Activated T-cell treated with anti-CD3 and anti-CD28 coated beads, Interleukin-2, amount 50 U/mL, for 24 hours (primary cell): ENCODE measurements at regions not wholly inside any gene's neighbourhood (a gene's known extent, or its start where the extent isn't known, plus 50 kb on each side); places are given as distances from the start of the nearest gene placed in this dataset.
"Not testable (repeated sequence)": the region's sequence is repeated elsewhere in the genome, so short reads cannot be mapped to it uniquely, and the experiment has no call there.

Experiments used
- DNase-seq: peaks from one replicate; pipeline ENCODE4 v3.0.0-alpha.2; 2020
- H3K27ac Mint-ChIP-seq: 2 replicates; pipeline ENCODE4 v1.8.0; 2020; ENCODE audit warnings: mild to moderate bottlenecking, mixed read lengths
- H3K27me3 Mint-ChIP-seq: 2 replicates; pipeline ENCODE4 v1.8.0; 2020; ENCODE audit warnings: mixed read lengths
- H3K36me3 Mint-ChIP-seq: 2 replicates; pipeline ENCODE4 v1.8.0; 2020; ENCODE audit warnings: low read depth, mixed read lengths
- H3K4me1 Mint-ChIP-seq: 2 replicates; pipeline ENCODE4 v1.8.0; 2020; ENCODE audit warnings: low read depth, mixed read lengths
- H3K4me3 Mint-ChIP-seq: 2 replicates; pipeline ENCODE4 v1.8.0; 2020; ENCODE audit warnings: mild to moderate bottlenecking, moderate library complexity, mixed read lengths
- H3K9me3 Mint-ChIP-seq: 2 replicates; pipeline ENCODE4 v1.8.0; 2020; ENCODE audit warnings: mixed read lengths

- no peak for DNase-seq
- Mint-ChIP-seq H3K9me3 (no peaks in the 10 kb centered on the region), H3K27ac (no peak overlapping the region), H3K4me1 (no peaks in the 10 kb centered on the region), H3K27me3 (no peaks in the 10 kb centered on the region), H3K36me3 (no peaks in the 10 kb centered on the region), H3K4me3 (no peak overlapping the region)
Measured at GRCh38 chr2:58594762-58595161, 353.6 kb upstream of the FANCL start.

- no peak for DNase-seq
- no peak overlapping the region for H3K27ac Mint-ChIP-seq
- H3K27me3 Mint-ChIP-seq: no peaks in the 10 kb centered on the region
- no peaks in the 10 kb centered on the region for H3K4me1 Mint-ChIP-seq
- no peaks in the 10 kb centered on the region for H3K9me3 Mint-ChIP-seq
- no peaks in the 10 kb centered on the region for H3K36me3 Mint-ChIP-seq
- H3K4me3 Mint-ChIP-seq: no peak overlapping the region
Measured at GRCh38 chr2:58594175-58594574, 353.1 kb upstream of the FANCL start.

GRCh38 chr2:58586178-58586577, 345.1 kb upstream of the FANCL start:
- DNase-seq, H3K4me3 Mint-ChIP-seq, H3K9me3 Mint-ChIP-seq, H3K4me1 Mint-ChIP-seq, H3K36me3 Mint-ChIP-seq, H3K27me3 Mint-ChIP-seq, H3K27ac Mint-ChIP-seq: not testable (repeated sequence)

- no peaks in the 10 kb centered on the region for H3K4me1 Mint-ChIP-seq
- H3K27me3 Mint-ChIP-seq: no peaks in the 10 kb centered on the region
- no peaks in the 10 kb centered on the region for H3K36me3 Mint-ChIP-seq
- no peak for DNase-seq
- no peaks in the 10 kb centered on the region for H3K9me3 Mint-ChIP-seq
- H3K4me3 Mint-ChIP-seq: no peak overlapping the region
- no peak overlapping the region for H3K27ac Mint-ChIP-seq
Measured at GRCh38 chr2:58585233-58585632, 344.1 kb upstream of the FANCL start.

- H3K27me3 Mint-ChIP-seq: no peaks in the 10 kb centered on the region
- no peaks in the 10 kb centered on the region for H3K9me3 Mint-ChIP-seq
- no peaks in the 10 kb centered on the region for H3K4me1 Mint-ChIP-seq
- no peak overlapping the region for H3K27ac Mint-ChIP-seq
- no peaks in the 10 kb centered on the region for H3K36me3 Mint-ChIP-seq
- no peak for DNase-seq
- H3K4me3 Mint-ChIP-seq: no peak overlapping the region
Measured at GRCh38 chr2:58584606-58585118, 343.5 kb upstream of the FANCL start.

- no peak overlapping the region for H3K27ac Mint-ChIP-seq
- H3K9me3 Mint-ChIP-seq: no peaks in the 10 kb centered on the region
- H3K4me3 Mint-ChIP-seq: no peak overlapping the region
- H3K36me3 Mint-ChIP-seq: no peaks in the 10 kb centered on the region
- H3K4me1 Mint-ChIP-seq: no peaks in the 10 kb centered on the region
- no peak for DNase-seq
- no peaks in the 10 kb centered on the region for H3K27me3 Mint-ChIP-seq
Measured at GRCh38 chr2:58578276-58578675, 337.2 kb upstream of the FANCL start.

GRCh38 chr2:58574873-58575272, 333.7 kb upstream of the FANCL start:
- Mint-ChIP-seq H3K9me3 (no peaks in the 10 kb centered on the region), H3K27ac (no peak overlapping the region), H3K36me3 (no peaks in the 10 kb centered on the region), H3K4me1 (peaks cover 10% of the 10 kb centered on the region), H3K4me3 (no peak overlapping the region), H3K27me3 (no peaks in the 10 kb centered on the region)
- no peak for DNase-seq

- no peaks in the 10 kb centered on the region for H3K27me3 Mint-ChIP-seq
Measured at GRCh38 chr2:58572731-58573130, 331.6 kb upstream of the FANCL start.

GRCh38 chr2:58571181-58571852, 330.2 kb upstream of the FANCL start:
- no peaks in the 10 kb centered on the region for H3K9me3 Mint-ChIP-seq
- DNase-seq: no peak
- H3K27me3 Mint-ChIP-seq: no peaks in the 10 kb centered on the region
- H3K27ac Mint-ChIP-seq: no peak overlapping the region
- H3K4me1 Mint-ChIP-seq: peaks cover 16% of the 10 kb centered on the region
- H3K36me3 Mint-ChIP-seq: no peaks in the 10 kb centered on the region
- no peak overlapping the region for H3K4me3 Mint-ChIP-seq

More at GRCh38 chr2:58572731-58573130, 331.6 kb upstream of the FANCL start:
- Mint-ChIP-seq H3K27ac (no peak overlapping the region), H3K9me3 (no peaks in the 10 kb centered on the region), H3K4me3 (no peak overlapping the region), H3K36me3 (no peaks in the 10 kb centered on the region), H3K4me1 (peaks cover 16% of the 10 kb centered on the region)
- DNase-seq: no peak

GRCh38 chr2:58569475-58570185, 328.5 kb upstream of the FANCL start:
- H3K27ac Mint-ChIP-seq: no peak overlapping the region
- no peaks in the 10 kb centered on the region for H3K36me3 Mint-ChIP-seq
- no peak overlapping the region for H3K4me3 Mint-ChIP-seq
- no peaks in the 10 kb centered on the region for H3K27me3 Mint-ChIP-seq
- peaks cover 16% of the 10 kb centered on the region for H3K4me1 Mint-ChIP-seq
- DNase-seq: no peak
- H3K9me3 Mint-ChIP-seq: no peaks in the 10 kb centered on the region

GRCh38 chr2:58568901-58569300, 327.8 kb upstream of the FANCL start:
- Mint-ChIP-seq H3K36me3 (no peaks in the 10 kb centered on the region), H3K4me3 (no peak overlapping the region), H3K27ac (no peak overlapping the region), H3K9me3 (no peaks in the 10 kb centered on the region), H3K4me1 (peaks cover 16% of the 10 kb centered on the region), H3K27me3 (no peaks in the 10 kb centered on the region)
- no peak for DNase-seq

GRCh38 chr2:58562276-58562675, 321.2 kb upstream of the FANCL start:
- no peak overlapping the region for H3K27ac Mint-ChIP-seq
- H3K4me1 Mint-ChIP-seq: no peaks in the 10 kb centered on the region
- H3K4me3 Mint-ChIP-seq: no peak overlapping the region
- no peaks in the 10 kb centered on the region for H3K9me3 Mint-ChIP-seq
- DNase-seq: no peak
- no peaks in the 10 kb centered on the region for H3K36me3 Mint-ChIP-seq
- no peaks in the 10 kb centered on the region for H3K27me3 Mint-ChIP-seq

GRCh38 chr2:58560531-58560930, 319.4 kb upstream of the FANCL start:
- Mint-ChIP-seq H3K27ac (no peak overlapping the region), H3K9me3 (no peaks in the 10 kb centered on the region), H3K4me3 (no peak overlapping the region), H3K36me3 (no peaks in the 10 kb centered on the region), H3K4me1 (no peaks in the 10 kb centered on the region), H3K27me3 (peaks cover 3% of the 10 kb centered on the region)
- DNase-seq: no peak

GRCh38 chr2:58558881-58559280, 317.8 kb upstream of the FANCL start:
- Mint-ChIP-seq H3K27me3 (peaks cover 3% of the 10 kb centered on the region), H3K4me1 (no peaks in the 10 kb centered on the region), H3K27ac (no peak overlapping the region), H3K4me3 (no peak overlapping the region), H3K36me3 (no peaks in the 10 kb centered on the region), H3K9me3 (no peaks in the 10 kb centered on the region)
- no peak for DNase-seq

- Mint-ChIP-seq H3K4me1 (no peaks in the 10 kb centered on the region), H3K36me3 (no peaks in the 10 kb centered on the region), H3K27ac (no peak overlapping the region), H3K4me3 (no peak overlapping the region), H3K27me3 (peaks cover 3% of the 10 kb centered on the region), H3K9me3 (no peaks in the 10 kb centered on the region)
- no peak for DNase-seq
Measured at GRCh38 chr2:58557176-58557575, 316.1 kb upstream of the FANCL start.
